Calu3 (cell line): ENCODE measurements at regions not wholly inside any gene's neighbourhood (a gene's known extent, or its start where the extent isn't known, plus 50 kb on each side); places are given as distances from the start of the nearest gene placed in this dataset.

ENCODE experiments used
- BruUV-seq: library from RNA; stranded (reverse); fragments of 400-500 nt; replicated peaks from 2 replicates; lab custom pipeline; 2021; lab: Mats Ljungman, UMichigan
- CTCF ChIA-PET: fragments of 300-600 bp; sonication (Branson Sonifier 250); formaldehyde crosslinking; loops from one replicate; lab custom pipeline; 2022; ENCODE audit warnings: antibody characterized with exemption; lab: Charles Lee
- DNase-seq: peaks from one replicate; pipeline ENCODE4 v3.0.0; 2022
- H3K27ac Mint-ChIP-seq: one replicate; pipeline ENCODE4 v1.8.0; 2022; ENCODE audit warnings: mixed read lengths; ENCODE audit not compliant: unreplicated experiment
- H3K27me3 Mint-ChIP-seq: one replicate; pipeline ENCODE4 v1.8.0; 2022; ENCODE audit warnings: mixed read lengths; ENCODE audit not compliant: unreplicated experiment
- H3K36me3 Mint-ChIP-seq: one replicate; pipeline ENCODE4 v1.8.0; 2022; ENCODE audit warnings: mild to moderate bottlenecking, moderate library complexity, mixed read lengths; ENCODE audit not compliant: insufficient read depth, unreplicated experiment
- H3K4me1 Mint-ChIP-seq: one replicate; pipeline ENCODE4 v1.8.0; 2022; ENCODE audit warnings: mild to moderate bottlenecking, low read depth, mixed read lengths; ENCODE audit not compliant: unreplicated experiment
- H3K4me3 Mint-ChIP-seq: one replicate; pipeline ENCODE4 v1.8.0; 2022; ENCODE audit warnings: mild to moderate bottlenecking, low read depth, moderate library complexity, mixed read lengths; ENCODE audit not compliant: unreplicated experiment
- H3K9me3 Mint-ChIP-seq: one replicate; pipeline ENCODE4 v1.8.0; 2022; ENCODE audit warnings: low read depth, mixed read lengths; ENCODE audit not compliant: unreplicated experiment
- CTCF ChIP-seq: fragments of 200-600 bp; IDR thresholded peaks from one replicate; pipeline ENCODE4 v1.8.0; 2022; ENCODE audit warnings: antibody characterized with exemption; ENCODE audit not compliant: unreplicated experiment
- intact Hi-C: fragments of 100-400 bp; cut with micrococcal nuclease; formaldehyde crosslinking; loops from one replicate; pipeline ENCODE4 v1.10.0; 2022; ENCODE audit not compliant: unreplicated experiment

- no TSS peak for BruUV-seq
- CTCF ChIA-PET = no interaction called here
- H3K9me3 Mint-ChIP-seq = no peaks in the 10 kb centered on the region
- intact Hi-C loops = no loop called here
- H3K27ac Mint-ChIP-seq = no peak overlapping the region
- no peaks in the 10 kb centered on the region for H3K27me3 Mint-ChIP-seq
- no peaks in the 10 kb centered on the region for H3K4me1 Mint-ChIP-seq
- no peak overlapping the region for H3K4me3 Mint-ChIP-seq
- no peak for DNase-seq
- TF ChIP-seq CTCF = no peak
- H3K36me3 Mint-ChIP-seq = peaks cover 8% of the 10 kb centered on the region
Observed at GRCh38 chr21:34198231-34199120, 125.1 kb downstream of the MRPS6 start.

DNA sequence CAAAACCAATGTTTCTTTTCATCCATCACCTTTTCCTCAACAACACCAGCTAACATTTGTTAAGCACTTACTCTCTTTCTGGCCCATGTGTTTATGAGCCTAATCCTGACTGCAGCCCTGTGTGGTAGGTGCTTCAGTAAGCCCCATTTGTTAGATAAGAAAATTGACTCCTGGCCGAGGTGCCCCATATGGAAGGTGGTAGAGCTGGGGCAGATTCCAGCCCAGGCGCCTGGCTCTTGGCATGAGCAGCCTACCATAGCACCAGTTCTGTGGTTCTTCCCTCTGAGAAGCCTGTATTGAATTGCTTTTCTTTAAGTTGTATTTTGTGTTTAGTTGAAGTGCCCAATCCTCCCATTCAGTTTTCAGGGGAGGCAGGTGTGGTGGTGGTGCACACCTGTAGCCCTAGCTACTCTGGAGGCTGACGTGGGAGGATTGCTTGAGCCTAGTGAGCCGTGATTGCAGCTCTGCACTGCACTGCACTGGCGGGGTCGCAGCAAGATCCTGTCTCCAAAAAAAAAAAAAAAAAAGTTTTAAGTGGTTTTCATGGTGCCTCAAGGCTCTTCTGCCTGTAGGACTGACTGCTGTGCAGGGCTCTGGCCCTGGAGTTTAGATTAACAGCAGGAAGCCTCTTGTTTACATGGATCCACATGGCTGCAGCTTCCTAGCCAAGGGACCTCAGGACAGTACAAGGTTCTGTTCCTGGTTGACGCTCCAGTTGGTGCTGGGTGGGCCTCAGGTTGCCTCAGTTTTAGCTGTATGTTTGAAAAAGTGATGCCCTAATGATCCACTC lies 125.9 kb downstream of the MRPS6 start:
- Mint-ChIP-seq H3K27me3 (no peaks in the 10 kb centered on the region), H3K9me3 (no peaks in the 10 kb centered on the region), H3K27ac (no peak overlapping the region), H3K4me1 (no peaks in the 10 kb centered on the region), H3K36me3 (peaks cover 8% of the 10 kb centered on the region), H3K4me3 (no peak overlapping the region)
- no peak for DNase-seq
- intact Hi-C loops = no loop called here
- no peak for TF ChIP-seq CTCF
- BruUV-seq = no TSS peak
- CTCF ChIA-PET = no interaction called here

- Mint-ChIP-seq H3K4me1 (no peaks in the 10 kb centered on the region), H3K27me3 (no peaks in the 10 kb centered on the region), H3K4me3 (no peak overlapping the region), H3K9me3 (no peaks in the 10 kb centered on the region), H3K27ac (no peak overlapping the region), H3K36me3 (peaks cover 8% of the 10 kb centered on the region)
- CTCF ChIA-PET = no interaction called here
- no peak for TF ChIP-seq CTCF
- no peak for DNase-seq
- BruUV-seq = no TSS peak
- intact Hi-C loops = loop anchor here (5.0 kb wide), 1 partner anchor 278 kb away; no protein-coding TSS in a partner anchor
Observed at GRCh38 chr21:34200288-34200905, 127.0 kb downstream of the MRPS6 start.

- no peaks in the 10 kb centered on the region for H3K9me3 Mint-ChIP-seq
Observed at GRCh38 chr21:34201001-34201400, 127.6 kb downstream of the MRPS6 start.

More at GRCh38 chr21:34201001-34201400, 127.6 kb downstream of the MRPS6 start:
- no TSS peak for BruUV-seq
- H3K27me3 Mint-ChIP-seq = no peaks in the 10 kb centered on the region
- CTCF ChIA-PET = interaction anchor here (1.3 to 2.1 kb wide), 2 partner anchors 147 to 277 kb away, joined by 3 to 12 read pairs; no protein-coding TSS in a partner anchor
- no peak for DNase-seq
- intact Hi-C loops = loop anchor here (5.0 kb wide), 1 partner anchor 279 kb away; no protein-coding TSS in a partner anchor
- no peaks in the 10 kb centered on the region for H3K4me1 Mint-ChIP-seq
- no peak overlapping the region for H3K27ac Mint-ChIP-seq
- H3K4me3 Mint-ChIP-seq = peak overlapping the region; percentile 67
- no peak for TF ChIP-seq CTCF
- H3K36me3 Mint-ChIP-seq = peaks cover 8% of the 10 kb centered on the region
